Glutamatergic neuron (in vitro differentiated cells): ENCODE measurements at regions not wholly inside any gene's neighbourhood (a gene's known extent, or its start where the extent isn't known, plus 50 kb on each side); places are given as distances from the start of the nearest gene placed in this dataset.

Source experiments
- DNase-seq: peaks from one replicate; pipeline ENCODE4 v3.0.0; 2022
- H3K27ac Mint-ChIP-seq: one replicate; pipeline ENCODE4 v1.8.0; 2020; ENCODE audit warnings: mild to moderate bottlenecking, mixed read lengths, inconsistent platforms; ENCODE audit not compliant: unreplicated experiment
- H3K27me3 Mint-ChIP-seq: one replicate; pipeline ENCODE4 v1.8.0; 2020; ENCODE audit warnings: mild to moderate bottlenecking, moderate library complexity, mixed read lengths, inconsistent platforms; ENCODE audit not compliant: unreplicated experiment
- H3K36me3 Mint-ChIP-seq: one replicate; pipeline ENCODE4 v1.8.0; 2020; ENCODE audit warnings: mild to moderate bottlenecking, mixed read lengths, inconsistent platforms; ENCODE audit not compliant: unreplicated experiment
- H3K4me1 Mint-ChIP-seq: one replicate; pipeline ENCODE4 v1.8.0; 2020; ENCODE audit warnings: mild to moderate bottlenecking, low read depth, mixed read lengths, inconsistent platforms; ENCODE audit not compliant: unreplicated experiment
- H3K4me3 Mint-ChIP-seq: one replicate; pipeline ENCODE4 v1.8.0; 2020; ENCODE audit warnings: mild to moderate bottlenecking, mixed read lengths, inconsistent platforms; ENCODE audit not compliant: unreplicated experiment
- H3K9me3 Mint-ChIP-seq: one replicate; pipeline ENCODE4 v1.8.0; 2020; ENCODE audit warnings: mild to moderate bottlenecking, moderate library complexity, mixed read lengths, inconsistent platforms; ENCODE audit not compliant: unreplicated experiment
- CTCF ChIP-seq: fragments of 200-600 bp; sonication (generic); IDR thresholded peaks from one replicate; pipeline ENCODE4 v1.5.0; 2021; ENCODE audit not compliant: partially characterized antibody, unreplicated experiment

- Mint-ChIP-seq H3K9me3 (peaks cover 2% of the 10 kb centered on the region), H3K4me3 (no peak overlapping the region), H3K36me3 (peaks cover 8% of the 10 kb centered on the region), H3K27ac (no peak overlapping the region), H3K27me3 (peaks cover 4% of the 10 kb centered on the region), H3K4me1 (no peaks in the 10 kb centered on the region)
- no peak for TF ChIP-seq CTCF
- no peak for DNase-seq
Measured at GRCh38 chr19:31179471-31179852, 169.8 kb downstream of the TSHZ3 start.

GRCh38 chr19:31178833-31179470 lies 170.3 kb downstream of the TSHZ3 start:
- Mint-ChIP-seq H3K4me1 (no peaks in the 10 kb centered on the region), H3K27ac (no peak overlapping the region), H3K4me3 (no peak overlapping the region), H3K36me3 (peaks cover 8% of the 10 kb centered on the region), H3K9me3 (peaks cover 2% of the 10 kb centered on the region), H3K27me3 (peaks cover 6% of the 10 kb centered on the region)
- TF ChIP-seq CTCF = no peak
- DNase-seq = no peak

DNA sequence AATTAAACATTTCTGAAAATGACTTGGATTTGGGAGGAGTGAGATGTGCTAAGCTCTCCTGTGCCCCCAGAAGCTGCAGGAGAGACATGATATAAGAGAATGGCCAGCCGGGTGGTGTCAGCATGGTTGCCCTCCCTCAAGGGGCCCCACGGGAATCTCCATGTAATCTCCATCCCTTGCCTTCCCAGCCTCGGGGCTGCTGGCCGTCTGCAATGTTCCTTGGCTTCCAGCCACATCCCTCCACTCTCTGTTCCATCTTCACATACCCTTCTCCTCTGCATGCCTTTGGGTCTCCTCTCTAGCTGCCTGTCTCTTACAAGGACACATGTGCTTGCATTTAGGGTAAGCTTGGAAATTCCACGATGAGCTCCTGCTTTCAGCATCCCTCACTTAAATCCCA lies 172.0 kb downstream of the TSHZ3 start:
- Mint-ChIP-seq H3K9me3 (peaks cover 2% of the 10 kb centered on the region), H3K27me3 (peaks cover 13% of the 10 kb centered on the region), H3K27ac (no peak overlapping the region), H3K36me3 (peaks cover 8% of the 10 kb centered on the region), H3K4me3 (no peak overlapping the region), H3K4me1 (no peaks in the 10 kb centered on the region)
- no peak for DNase-seq
- no peak for TF ChIP-seq CTCF

DNA sequence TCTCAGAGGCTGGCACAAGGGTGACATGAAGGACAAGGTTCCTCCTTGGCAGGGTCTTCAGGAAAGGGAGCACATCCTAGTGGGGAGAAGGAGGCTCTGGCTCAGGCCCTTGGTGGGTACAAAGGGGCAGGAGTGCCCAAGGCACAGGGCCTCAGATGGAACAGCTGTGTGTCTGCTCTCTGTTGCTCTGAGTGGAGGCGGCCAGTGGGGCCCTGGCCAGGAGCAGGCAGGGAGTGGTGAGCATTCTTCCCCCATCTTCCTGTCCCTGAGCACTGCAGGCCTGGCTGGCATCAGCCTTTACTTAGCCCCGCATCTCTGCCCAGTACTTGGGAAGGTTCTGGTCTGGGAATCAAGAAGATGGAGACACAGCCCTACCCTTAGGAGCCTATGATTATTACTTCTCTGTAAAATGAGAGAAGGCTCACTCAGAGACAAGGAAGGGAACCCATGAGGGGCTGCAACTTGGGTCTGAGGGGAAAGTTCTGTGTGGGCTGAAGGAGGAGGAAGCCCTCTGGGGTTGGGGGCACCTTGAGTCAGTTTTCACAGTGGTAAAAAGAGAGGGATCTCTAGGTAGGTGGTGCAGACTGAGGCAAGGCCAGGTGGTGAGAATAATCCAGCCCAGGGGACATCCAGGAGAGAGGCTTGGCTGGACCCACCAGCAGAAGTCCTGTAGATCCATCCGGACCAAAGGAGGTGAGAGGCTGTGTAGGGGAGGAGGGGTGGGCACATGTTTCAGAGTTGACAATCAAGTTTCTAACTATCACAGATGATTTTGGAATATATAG lies 173.5 kb downstream of the TSHZ3 start:
- TF ChIP-seq CTCF = no peak
- H3K27me3 Mint-ChIP-seq = peaks cover 15% of the 10 kb centered on the region
- no peaks in the 10 kb centered on the region for H3K4me1 Mint-ChIP-seq
- DNase-seq = no peak
- peaks cover 2% of the 10 kb centered on the region for H3K9me3 Mint-ChIP-seq
- H3K4me3 Mint-ChIP-seq = no peak overlapping the region
- peaks cover 8% of the 10 kb centered on the region for H3K36me3 Mint-ChIP-seq
- no peak overlapping the region for H3K27ac Mint-ChIP-seq

GRCh38 chr19:31174948-31175347 lies 174.3 kb downstream of the TSHZ3 start:
- Mint-ChIP-seq H3K4me1 (no peaks in the 10 kb centered on the region), H3K4me3 (no peak overlapping the region), H3K27ac (no peak overlapping the region), H3K9me3 (peaks cover 2% of the 10 kb centered on the region), H3K27me3 (peaks cover 15% of the 10 kb centered on the region), H3K36me3 (peaks cover 8% of the 10 kb centered on the region)
- no peak for DNase-seq
- no peak for TF ChIP-seq CTCF
